SK-N-SH treated with all-trans-retinoic acid at 6 μM for 48 hours (cell line): ENCODE measurements at regions not wholly inside any gene's neighbourhood (a gene's known extent, or its start where the extent isn't known, plus 50 kb on each side); places are given as distances from the start of the nearest gene placed in this dataset.

Source experiments
- ARNTL ChIP-seq: fragments of 450-650 bp; formaldehyde crosslinking; IDR thresholded peaks from 2 replicates; pipeline ENCODE4 v1.5.0; 2020; ENCODE audit warnings: low read depth, mild to moderate bottlenecking, moderate library complexity, borderline replicate concordance
- BACH2 ChIP-seq: fragments of 250-450 bp; sonication (Bioruptor Pico); IDR thresholded peaks from 2 replicates; pipeline ENCODE4 v1.9.0; 2021; ENCODE audit warnings: mild to moderate bottlenecking, borderline replicate concordance
- ESRRG ChIP-seq: fragments of 250-450 bp; sonication (Bioruptor Pico); IDR thresholded peaks from 2 replicates; pipeline ENCODE4 v1.6.1; 2021; ENCODE audit warnings: mild to moderate bottlenecking
- ISL1 ChIP-seq: fragments of 250-450 bp; sonication (Bioruptor Pico); IDR thresholded peaks from 2 replicates; pipeline ENCODE4 v2.1.2; 2022; ENCODE audit warnings: mild to moderate bottlenecking, moderate library complexity
- OSR1 ChIP-seq: fragments of 250-450 bp; sonication (Bioruptor Pico); IDR thresholded peaks from 2 replicates; pipeline ENCODE4 v1.8.0; 2022; ENCODE audit warnings: moderate library complexity, mild to moderate bottlenecking, inconsistent platforms
- PATZ1 ChIP-seq: fragments of 250-450 bp; sonication (Bioruptor Pico); IDR thresholded peaks from 2 replicates; pipeline ENCODE4 v1.8.0; 2020; ENCODE audit warnings: mild to moderate bottlenecking, moderate library complexity, borderline replicate concordance
- POU6F1 ChIP-seq: fragments of 250-450 bp; sonication (Bioruptor Pico); IDR thresholded peaks from 2 replicates; pipeline ENCODE4 v1.8.0; 2021; ENCODE audit warnings: low read depth, mild to moderate bottlenecking, moderate library complexity, borderline replicate concordance
- RARB ChIP-seq: fragments of 250-450 bp; sonication (Bioruptor Pico); IDR thresholded peaks from 2 replicates; pipeline ENCODE4 v1.8.0; 2021; ENCODE audit warnings: mild to moderate bottlenecking, moderate library complexity
- SNAI2 ChIP-seq: fragments of 250-450 bp; sonication (Bioruptor Pico); IDR thresholded peaks from 2 replicates; pipeline ENCODE4 v1.5.0; 2020; ENCODE audit warnings: mild to moderate bottlenecking, moderate library complexity
- TOX ChIP-seq: fragments of 250-450 bp; sonication (Bioruptor Pico); IDR thresholded peaks from 2 replicates; pipeline ENCODE4 v1.8.0; 2021; ENCODE audit warnings: mild to moderate bottlenecking, moderate library complexity, borderline replicate concordance
- ZFP3 ChIP-seq: fragments of 250-450 bp; sonication (Bioruptor Pico); IDR thresholded peaks from 2 replicates; pipeline ENCODE4 v1.5.0; 2020; ENCODE audit warnings: mild to moderate bottlenecking, moderate library complexity
- ZFP30 ChIP-seq: fragments of 450-650 bp; formaldehyde crosslinking; IDR thresholded peaks from 2 replicates; pipeline ENCODE4 v1.5.0; 2022; ENCODE audit warnings: mild to moderate bottlenecking, moderate library complexity
- ZNF70 ChIP-seq: fragments of 450-650 bp; formaldehyde crosslinking; IDR thresholded peaks from 2 replicates; pipeline ENCODE4 v1.5.0; 2020; ENCODE audit warnings: mild to moderate bottlenecking, moderate library complexity
- ZNF8 ChIP-seq: fragments of 450-650 bp; formaldehyde crosslinking; IDR thresholded peaks from 2 replicates; pipeline ENCODE4 v1.5.0; 2020; ENCODE audit warnings: mild to moderate bottlenecking, moderate library complexity

GRCh38 chr11:38060920-38061319 is 1462.9 kb upstream of the RAG2 start:
- TF ChIP-seq ZFP30 (CRISPR knock-in tag) = no peak
- no peak for TF ChIP-seq OSR1 (CRISPR knock-in tag)
- no peak for TF ChIP-seq ZNF8 (CRISPR knock-in tag)
- TF ChIP-seq ISL1 (CRISPR knock-in tag) = peak; percentile 69
- no peak for TF ChIP-seq ZNF70
- no peak for TF ChIP-seq PATZ1 (CRISPR knock-in tag)
- TF ChIP-seq RARB (CRISPR knock-in tag) = no peak
- TF ChIP-seq BACH2 = no peak
- no peak for TF ChIP-seq ZFP3 (CRISPR knock-in tag)
- no peak for TF ChIP-seq POU6F1 (CRISPR knock-in tag)
- no peak for TF ChIP-seq ESRRG
- no peak for TF ChIP-seq ARNTL
- TF ChIP-seq TOX = no peak
- TF ChIP-seq SNAI2 (CRISPR knock-in tag) = no peak
